ENCODE measurements at regions not wholly inside any gene's neighbourhood (a gene's known extent, or its start where the extent isn't known, plus 50 kb on each side); places are given as distances from the start of the nearest gene placed in this dataset.

DNA sequence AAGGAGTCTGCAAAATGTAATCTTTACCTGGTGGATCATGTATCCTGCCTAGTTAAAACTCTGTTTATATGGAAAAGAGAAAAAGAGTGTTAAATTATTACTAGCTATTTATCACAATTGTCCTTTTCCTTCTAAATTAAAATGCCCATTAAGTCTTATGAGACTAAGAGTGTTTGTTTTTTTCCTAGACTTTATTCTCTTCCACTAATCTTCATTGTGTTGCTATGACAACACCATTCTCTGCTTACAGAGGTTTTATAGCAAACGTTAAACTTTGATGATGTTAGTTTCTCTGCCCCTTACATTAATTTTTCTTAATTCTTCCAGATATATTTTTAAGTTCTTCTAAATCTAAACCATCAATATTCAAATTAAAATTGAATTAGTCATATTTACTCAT lies 420.8 kb downstream of the TBC1D32 start:
- Histone ChIP-seq H3K9me3 (peaks cover 0 to 5% (median 0%) of the 10 kb centered on the region in 3 donors), H3K4me3 (no peak overlapping the region), H3K27ac (no peak overlapping the region), H3K36me3 (no peaks in the 10 kb centered on the region), H3K4me1 (no peaks in the 10 kb centered on the region), H3K27me3 (no peaks in the 10 kb centered on the region)
- WGBS, 2 donors (ENCODE audit: low coverage in 1 of 2): 17% methylated on average over 1 of the region's 1 CpG
- no peak for ATAC-seq
- TF ChIP-seq POLR2A (IDR thresholded peaks at IDR 0.05) (no peak), POLR2AphosphoS5 (IDR thresholded peaks at IDR 0.05) (no peak)

DNA sequence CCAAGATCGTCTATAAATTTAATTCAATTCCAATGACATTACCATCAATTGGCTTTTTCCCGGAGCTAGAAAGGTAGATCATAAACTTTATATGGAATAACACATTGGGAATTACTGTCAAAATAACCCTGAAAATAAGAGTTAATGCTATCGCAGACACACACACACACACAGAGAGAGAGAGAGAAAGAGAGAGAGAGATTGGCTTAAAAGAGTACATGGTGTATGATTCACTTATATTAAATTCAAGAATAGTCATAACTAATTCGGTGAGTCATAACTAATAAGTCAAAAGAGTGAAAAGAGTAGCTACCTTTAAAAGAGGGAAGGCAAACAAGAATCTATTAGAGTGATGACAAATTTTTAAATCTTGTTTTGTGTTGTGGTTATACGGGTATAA lies 425.5 kb downstream of the TBC1D32 start:
- no peak for ATAC-seq
- TF ChIP-seq, protein P1, sequence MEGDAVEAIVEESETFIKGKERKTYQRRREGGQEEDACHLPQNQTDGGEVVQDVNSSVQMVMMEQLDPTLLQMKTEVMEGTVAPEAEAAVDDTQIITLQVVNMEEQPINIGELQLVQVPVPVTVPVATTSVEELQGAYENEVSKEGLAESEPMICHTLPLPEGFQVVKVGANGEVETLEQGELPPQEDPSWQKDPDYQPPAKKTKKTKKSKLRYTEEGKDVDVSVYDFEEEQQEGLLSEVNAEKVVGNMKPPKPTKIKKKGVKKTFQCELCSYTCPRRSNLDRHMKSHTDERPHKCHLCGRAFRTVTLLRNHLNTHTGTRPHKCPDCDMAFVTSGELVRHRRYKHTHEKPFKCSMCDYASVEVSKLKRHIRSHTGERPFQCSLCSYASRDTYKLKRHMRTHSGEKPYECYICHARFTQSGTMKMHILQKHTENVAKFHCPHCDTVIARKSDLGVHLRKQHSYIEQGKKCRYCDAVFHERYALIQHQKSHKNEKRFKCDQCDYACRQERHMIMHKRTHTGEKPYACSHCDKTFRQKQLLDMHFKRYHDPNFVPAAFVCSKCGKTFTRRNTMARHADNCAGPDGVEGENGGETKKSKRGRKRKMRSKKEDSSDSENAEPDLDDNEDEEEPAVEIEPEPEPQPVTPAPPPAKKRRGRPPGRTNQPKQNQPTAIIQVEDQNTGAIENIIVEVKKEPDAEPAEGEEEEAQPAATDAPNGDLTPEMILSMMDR (IDR thresholded peaks at IDR 0.05): no peak
- no peak for TF ChIP-seq POLR2A (IDR thresholded peaks at IDR 0.05)
- TF ChIP-seq EP300 (IDR thresholded peaks at IDR 0.05): no peak
- no peak for TF ChIP-seq POLR2AphosphoS5 (IDR thresholded peaks at IDR 0.05)
- H3K36me3 ChIP-seq: no peaks in the 10 kb centered on the region
- H3K9me3 ChIP-seq: peaks cover 0 to 5% (median 0%) of the 10 kb centered on the region in 3 donors
- no peaks in the 10 kb centered on the region for H3K4me1 ChIP-seq
- no peak overlapping the region for H3K27ac ChIP-seq
- no peak overlapping the region for H3K4me3 ChIP-seq
- 80 to 85% methylated on average over 4 to 5 of the region's 5 CpGs for WGBS, 2 donors (ENCODE audit: low coverage in 1 of 2)
- no peaks in the 10 kb centered on the region for H3K27me3 ChIP-seq

DNA sequence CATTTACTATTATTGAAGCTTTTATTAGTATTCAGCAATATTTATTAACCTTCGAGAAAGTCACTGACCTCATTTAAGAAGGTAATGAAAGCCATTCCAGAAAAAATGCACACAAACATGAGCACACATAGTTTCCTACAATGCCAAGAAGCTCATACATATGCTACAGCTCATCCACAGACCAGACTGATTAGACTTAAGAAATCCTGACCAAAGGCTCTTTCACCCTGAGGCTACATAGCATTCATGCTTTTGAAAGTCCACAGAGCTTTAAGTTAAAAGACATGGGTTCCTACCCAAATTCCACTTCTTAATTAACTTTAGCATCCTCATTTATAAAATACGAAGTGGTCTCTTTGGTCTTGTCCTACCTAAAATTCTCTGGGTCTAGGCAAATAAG lies 430.4 kb downstream of the TBC1D32 start:
- Histone ChIP-seq H3K4me3 (no peak overlapping the region), H3K27me3 (no peaks in the 10 kb centered on the region), H3K4me1 (no peaks in the 10 kb centered on the region), H3K27ac (no peak overlapping the region), H3K9me3 (no peaks in the 10 kb centered on the region), H3K36me3 (no peaks in the 10 kb centered on the region)
- ATAC-seq: no peak
- no peak for TF ChIP-seq EP300 (IDR thresholded peaks at IDR 0.05)
- TF ChIP-seq, protein P1 (IDR thresholded peaks at IDR 0.05): no peak
- TF ChIP-seq POLR2A (IDR thresholded peaks at IDR 0.05): no peak
- no peak for TF ChIP-seq POLR2AphosphoS5 (IDR thresholded peaks at IDR 0.05)
- WGBS, 2 donors (ENCODE audit: low coverage in 1 of 2): 79 to 82% methylated on average over 2 of the region's 2 CpGs

DNA sequence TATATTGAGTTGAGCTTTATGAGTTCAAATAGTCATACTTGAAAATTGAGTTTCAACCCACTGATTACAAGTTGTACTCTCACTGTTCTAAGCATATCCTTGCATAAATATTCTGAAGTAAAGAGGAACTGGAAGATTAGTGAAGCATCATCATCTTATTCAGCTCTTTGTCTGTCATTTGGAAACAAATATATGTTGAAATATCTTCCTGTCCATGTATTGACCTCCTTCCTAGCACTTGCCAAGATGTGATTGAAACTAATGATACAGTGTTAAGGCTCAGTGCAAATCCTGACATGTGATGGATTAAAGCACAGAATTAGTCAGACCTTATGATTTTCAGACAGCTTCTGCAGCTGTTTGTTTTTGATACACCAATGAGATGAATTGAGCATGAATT lies 434.3 kb downstream of the TBC1D32 start:
- Histone ChIP-seq H3K4me1 (no peaks in the 10 kb centered on the region), H3K27me3 (no peaks in the 10 kb centered on the region), H3K4me3 (no peak overlapping the region), H3K36me3 (no peaks in the 10 kb centered on the region), H3K27ac (no peak overlapping the region), H3K9me3 (no peaks in the 10 kb centered on the region)
- TF ChIP-seq, protein P1 (IDR thresholded peaks at IDR 0.05): no peak
- no peak for TF ChIP-seq POLR2AphosphoS5 (IDR thresholded peaks at IDR 0.05)
- TF ChIP-seq EP300 (IDR thresholded peaks at IDR 0.05): no peak
- TF ChIP-seq POLR2A (IDR thresholded peaks at IDR 0.05): no peak
- no peak for ATAC-seq

DNA sequence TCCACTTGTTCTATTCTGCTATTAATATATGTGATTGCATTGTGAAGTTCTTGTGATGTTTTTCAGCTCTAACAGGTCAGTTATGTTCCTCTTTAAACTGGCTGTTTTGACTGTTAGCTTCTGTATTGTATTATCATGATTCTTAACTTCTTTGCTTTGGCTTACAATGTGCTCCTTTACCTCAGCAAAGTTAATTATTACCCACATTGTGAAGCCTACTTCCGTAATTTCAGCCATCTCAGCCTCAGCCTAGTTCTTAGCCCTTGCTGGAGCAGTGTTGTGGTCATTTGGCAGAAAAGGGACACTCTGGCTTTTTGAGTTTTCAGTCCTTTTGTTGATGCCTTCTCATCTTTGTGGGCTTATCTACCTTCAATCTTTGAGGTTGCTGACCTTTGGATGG lies 440.2 kb downstream of the TBC1D32 start:
- TF ChIP-seq, protein P1 (IDR thresholded peaks at IDR 0.05): no peak
- no peak for TF ChIP-seq POLR2AphosphoS5 (IDR thresholded peaks at IDR 0.05)
- WGBS, 2 donors (ENCODE audit: low coverage in 1 of 2): 80 to 83% methylated on average over 1 of the region's 1 CpG
- no peak overlapping the region for H3K4me3 ChIP-seq
- H3K27me3 ChIP-seq: no peaks in the 10 kb centered on the region
- no peaks in the 10 kb centered on the region for H3K4me1 ChIP-seq
- H3K27ac ChIP-seq: no peak overlapping the region
- H3K9me3 ChIP-seq: peaks cover 0 to 29% (median 0%) of the 10 kb centered on the region in 3 donors
- H3K36me3 ChIP-seq: no peaks in the 10 kb centered on the region
- no peak for ATAC-seq

DNA sequence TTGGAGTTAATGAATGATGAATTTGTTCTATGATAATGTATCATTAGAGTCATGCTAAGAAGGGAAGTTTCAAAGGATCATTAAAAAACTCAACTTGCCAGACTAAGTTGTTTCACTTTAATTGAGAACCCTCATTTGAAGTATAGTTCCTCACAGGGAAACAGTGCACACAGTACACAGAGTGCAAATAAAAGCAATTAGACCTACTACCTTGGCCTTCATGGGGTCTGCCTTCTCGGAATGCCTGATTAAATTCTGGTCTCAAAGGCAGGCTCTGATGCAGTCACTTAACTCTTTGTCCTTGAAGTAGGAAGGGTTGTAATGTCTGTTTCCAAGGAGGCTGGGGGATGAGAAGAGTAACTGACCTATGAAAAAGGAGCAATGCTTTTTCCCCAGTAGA lies 457.3 kb downstream of the TBC1D32 start:
- ATAC-seq: no peak
- no peak for TF ChIP-seq POLR2AphosphoS5 (IDR thresholded peaks at IDR 0.05)
- TF ChIP-seq, protein P1 (IDR thresholded peaks at IDR 0.05): no peak
- TF ChIP-seq EP300 (IDR thresholded peaks at IDR 0.05): no peak
- TF ChIP-seq POLR2A (IDR thresholded peaks at IDR 0.05): no peak
- Histone ChIP-seq H3K27me3 (no peaks in the 10 kb centered on the region), H3K4me3 (no peak overlapping the region), H3K9me3 (no peaks in the 10 kb centered on the region), H3K27ac (no peak overlapping the region), H3K36me3 (no peaks in the 10 kb centered on the region), H3K4me1 (no peaks in the 10 kb centered on the region)
- 67 to 69% methylated on average over 1 of the region's 1 CpG for WGBS, 2 donors (ENCODE audit: low coverage in 1 of 2)

All from gastroesophageal sphincter (tissue), 4 donors.